ENCODE measurements at regions not wholly inside any gene's neighbourhood (a gene's known extent, or its start where the extent isn't known, plus 50 kb on each side); places are given as distances from the start of the nearest gene placed in this dataset.

DNA sequence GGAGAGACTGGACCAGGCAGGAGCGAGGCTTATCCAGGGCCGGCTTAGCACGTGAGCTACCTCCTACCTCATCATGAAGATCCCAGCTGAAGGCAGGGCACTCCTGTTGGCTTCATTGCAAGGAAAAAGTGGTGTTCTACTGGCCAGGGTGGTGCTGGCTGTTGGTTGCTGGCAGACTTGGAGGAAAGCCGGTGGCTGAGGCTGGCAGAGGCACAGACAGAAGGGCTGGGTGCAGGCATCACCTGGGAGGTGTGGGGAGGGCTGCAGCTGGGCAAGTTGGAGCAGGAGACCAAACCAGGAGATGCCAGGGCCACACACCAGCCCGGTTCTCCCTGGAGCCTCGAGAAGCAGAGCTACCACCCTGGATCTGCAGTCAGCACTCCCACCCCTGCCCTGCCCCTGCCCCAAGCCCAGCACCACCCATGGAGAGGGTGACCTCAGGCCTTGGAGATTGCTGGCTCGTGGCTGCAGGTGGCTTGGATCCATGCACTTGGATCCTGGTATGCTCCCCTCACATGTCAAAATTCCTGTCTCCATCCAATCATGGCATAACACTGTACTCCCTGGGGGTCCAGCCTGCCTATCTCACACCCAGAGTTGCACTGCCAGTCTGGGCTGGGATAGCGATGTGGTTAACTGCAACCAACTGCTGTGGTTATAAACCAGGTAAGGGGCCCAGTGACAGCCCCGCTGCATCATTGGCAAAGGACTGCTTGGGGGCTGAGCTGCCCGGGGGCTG, 49.7 kb downstream of the GLI2 start:
- DNase-seq, result no peak

DNA sequence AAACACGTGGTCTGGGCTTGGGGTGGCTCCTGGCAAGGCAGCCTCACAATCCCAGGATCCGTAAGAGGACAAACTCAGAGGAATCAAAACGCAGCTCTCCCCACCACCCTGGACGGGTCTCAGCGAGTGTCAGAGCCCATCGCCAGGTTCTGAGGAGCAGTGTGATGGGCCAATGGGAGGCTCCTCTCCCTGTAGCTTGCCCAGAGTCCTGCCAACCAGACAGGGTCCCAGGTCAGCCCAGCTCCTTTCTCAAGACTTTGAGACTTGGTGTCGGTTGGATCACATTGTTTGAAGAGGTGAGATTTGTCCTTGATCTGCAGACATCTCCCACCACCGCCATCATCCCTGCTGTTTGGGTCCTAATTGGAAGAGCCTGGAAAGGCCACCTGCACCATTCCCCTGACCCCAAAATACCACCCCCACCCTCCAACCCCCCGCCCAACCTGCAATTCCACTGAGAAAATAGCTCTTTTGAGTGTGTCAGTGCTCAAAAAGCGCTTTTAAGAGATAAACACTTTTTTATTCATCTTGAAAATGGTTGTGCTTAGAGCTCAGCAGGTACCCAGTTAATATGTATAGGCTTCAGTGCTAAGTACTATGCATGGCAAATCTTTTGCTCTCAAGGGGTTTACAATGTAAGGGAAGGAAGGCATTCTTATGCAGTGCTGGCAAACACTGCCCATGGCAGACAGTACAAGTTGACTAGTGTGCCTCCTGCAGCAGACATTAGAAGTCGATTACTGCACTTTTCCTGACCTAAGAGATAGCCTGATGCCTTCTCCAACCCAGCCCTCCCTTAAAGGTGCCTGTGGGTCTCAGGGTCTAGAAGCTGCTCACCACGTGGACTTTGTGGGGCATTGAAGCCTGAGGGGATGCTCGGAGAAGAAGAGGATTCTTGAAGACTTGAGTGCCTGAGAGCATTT, 50.6 kb downstream of the GLI2 start:
- no peak for DNase-seq

DNA sequence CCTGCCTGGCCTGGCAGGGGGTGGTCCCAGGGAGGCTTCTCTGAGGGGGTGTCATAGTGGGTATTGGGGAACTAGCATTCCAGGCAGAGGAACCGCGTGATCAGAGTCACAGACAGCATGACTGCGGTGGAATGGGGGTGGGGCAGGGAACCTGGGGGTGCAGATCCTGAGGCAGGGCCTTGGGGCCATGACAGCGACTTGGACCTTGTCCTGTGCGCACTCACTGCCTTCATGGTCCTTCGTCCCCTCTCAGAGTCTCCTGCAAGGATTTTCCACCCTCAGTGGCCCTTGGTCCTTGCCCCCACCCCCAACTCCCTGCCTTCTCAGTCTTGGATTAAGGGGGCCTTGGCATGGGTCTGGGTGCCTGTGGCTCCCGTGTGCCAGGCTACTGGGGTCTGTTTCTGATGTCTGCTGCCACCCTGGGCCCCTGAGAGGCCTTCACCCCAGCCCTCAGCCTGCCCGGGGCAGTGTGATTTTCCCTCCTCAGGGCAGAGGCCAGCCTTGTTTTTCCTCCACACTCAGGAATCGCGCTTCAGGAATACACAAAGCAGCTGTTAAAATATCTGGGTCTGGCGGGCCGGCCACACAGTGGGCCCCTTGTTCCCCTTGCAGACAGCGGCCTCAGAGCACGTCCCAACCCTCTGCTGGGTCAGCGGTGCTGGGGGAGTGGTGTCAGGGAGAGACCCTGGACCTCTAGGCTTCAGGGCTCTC, 51.6 kb downstream of the GLI2 start:
- no peak for DNase-seq

DNA sequence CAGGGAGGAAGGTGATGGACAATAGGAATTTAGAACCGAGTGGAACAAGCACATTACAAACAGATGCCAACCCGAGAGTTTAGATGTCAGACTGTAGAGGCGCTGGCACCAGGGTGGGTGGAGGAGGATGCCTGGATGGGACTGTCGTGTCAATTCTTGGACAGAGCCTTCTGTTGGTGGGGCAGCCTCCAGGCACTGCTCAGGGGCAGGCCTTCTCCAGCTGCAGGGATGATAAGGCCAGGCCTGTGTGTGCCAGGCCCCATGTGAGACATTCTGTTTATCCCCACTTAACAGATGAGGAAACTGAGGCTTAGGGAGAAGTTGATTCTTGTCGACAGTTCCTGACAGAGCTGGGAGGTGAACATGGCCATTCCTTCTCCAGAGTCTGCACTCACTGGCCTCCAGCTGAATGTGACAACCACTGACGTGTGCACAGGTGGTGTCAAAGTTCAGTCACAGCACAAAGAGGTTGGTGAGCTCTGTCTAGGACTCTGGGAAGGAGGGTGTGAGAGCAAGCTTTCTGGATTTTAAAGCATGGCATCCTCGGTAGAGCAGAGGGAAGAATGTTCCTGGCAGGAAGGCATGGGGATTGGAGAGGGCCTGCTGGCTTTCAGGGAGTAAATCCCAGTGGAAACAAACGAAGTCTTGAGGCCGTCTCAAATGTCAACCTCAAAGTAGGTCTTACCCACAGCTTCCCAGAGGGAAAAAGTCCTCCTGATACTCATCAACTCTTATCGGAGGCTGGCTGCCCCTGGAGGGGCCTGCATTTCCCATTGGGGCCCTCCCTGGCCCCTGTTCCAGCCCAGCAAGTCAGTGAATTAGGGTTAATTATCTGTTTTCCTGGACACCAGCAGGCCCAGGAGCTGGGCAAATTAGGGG, 52.4 kb downstream of the GLI2 start:
- DNase-seq, result no peak

DNA sequence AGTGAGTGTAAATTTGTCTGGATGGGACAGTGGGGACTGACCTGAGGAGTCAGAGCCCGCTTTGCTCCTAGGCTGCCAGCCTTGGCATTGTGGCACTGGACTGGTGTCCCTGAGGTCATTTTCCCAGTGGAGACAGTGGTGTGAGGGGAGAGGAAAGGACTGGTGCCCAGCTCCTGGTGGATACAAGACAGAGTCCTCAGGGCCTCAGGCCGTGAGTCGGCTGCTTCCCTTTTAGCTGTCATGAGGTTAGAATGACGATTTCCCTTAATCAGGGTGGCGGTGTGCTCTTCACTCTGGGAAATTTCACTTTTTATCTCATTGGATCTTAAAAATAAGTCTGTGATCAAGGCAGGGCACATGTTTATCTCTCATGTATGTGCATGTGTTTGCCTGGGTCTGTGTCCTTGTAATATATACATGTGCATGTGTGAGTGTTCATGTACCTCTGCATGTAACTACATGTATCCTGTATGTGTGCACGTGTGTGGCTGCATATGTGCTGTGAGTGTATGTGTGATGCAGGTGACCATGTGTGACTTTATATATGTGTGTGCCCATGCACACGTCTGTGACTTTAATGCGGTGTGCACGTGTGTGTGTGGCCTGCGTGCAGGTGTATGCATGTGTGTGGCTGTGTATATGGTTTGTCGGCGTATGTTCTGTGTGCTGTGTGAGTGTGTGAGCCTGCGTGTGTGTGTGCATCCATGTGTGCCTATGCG, 55.7 kb downstream of the GLI2 start:
- no peak for DNase-seq

DNA sequence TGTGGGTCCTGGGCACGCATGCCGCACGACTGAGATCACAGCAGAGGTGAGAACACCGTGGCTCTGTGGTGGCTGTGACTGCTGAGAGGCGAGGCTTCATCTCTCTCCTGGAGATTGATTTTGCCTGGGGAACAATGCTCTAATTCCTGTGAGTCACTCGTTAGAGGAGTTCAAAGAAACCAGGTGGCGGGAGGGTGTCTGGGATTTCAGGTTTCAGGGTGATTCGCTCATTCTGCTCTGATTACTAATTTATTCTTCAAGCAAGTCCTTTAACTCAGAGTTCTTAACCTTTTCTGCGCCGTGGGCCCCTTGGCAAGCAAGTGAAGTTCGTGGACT, 56.3 kb downstream of the GLI2 start:
- DNase-seq, result no peak

DNA sequence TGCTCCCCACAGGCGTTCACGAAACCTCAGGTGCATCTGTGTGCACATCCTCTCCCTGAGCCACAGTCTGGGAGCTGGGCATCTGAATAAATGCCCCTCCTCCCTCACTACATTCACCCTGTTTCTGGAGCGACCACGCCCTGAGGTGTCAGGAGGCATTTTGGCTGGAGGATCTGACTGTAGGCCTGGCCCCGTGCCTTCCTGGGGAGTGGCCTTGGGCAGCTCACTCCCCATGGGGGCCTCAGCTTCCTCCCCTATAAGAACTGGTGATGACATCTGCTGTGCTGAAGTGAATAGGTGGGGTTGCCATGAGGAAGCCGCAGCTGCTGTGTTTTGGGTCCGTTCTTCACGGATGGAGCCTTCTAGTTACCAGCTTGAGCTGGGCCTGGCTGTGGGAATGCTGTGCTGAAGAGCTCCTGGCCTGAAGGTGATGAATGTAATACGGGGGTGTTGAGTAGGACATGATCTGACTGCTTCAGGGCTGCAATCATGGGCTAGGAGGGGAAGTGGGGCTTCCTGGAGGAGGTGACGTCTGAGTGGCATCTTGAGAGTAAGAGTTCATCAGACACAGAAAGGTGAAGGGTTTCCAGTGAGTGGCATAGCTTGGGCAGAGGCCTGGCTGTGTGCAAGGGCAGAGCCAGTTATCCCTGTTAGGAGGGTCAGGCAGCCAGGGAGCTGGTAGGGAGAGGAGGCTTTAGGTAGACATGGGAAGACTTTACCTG, 58.2 kb downstream of the GLI2 start:
- DNase-seq, result peak; percentile 75

DNA sequence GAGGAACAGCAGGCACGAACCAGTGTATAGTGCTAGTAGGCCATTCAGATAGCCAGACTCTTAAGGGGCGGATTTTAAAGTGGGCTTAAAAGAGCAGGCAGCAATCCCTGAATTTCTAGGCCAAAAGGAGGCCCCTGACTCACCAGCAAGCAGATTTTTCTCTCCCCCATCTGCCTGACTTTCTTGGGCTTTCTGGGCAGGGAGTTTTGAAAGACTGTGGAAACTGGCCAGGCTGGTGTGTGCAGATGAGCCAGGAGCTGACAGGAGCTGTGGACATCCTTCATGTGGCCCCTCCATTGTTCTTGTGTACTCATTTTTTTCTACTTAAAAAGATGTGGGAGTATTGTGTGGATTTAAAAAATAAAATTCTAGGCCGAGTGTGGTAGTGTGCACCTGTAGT, 59.0 kb downstream of the GLI2 start:
- peak; percentile 68 for DNase-seq

DNA sequence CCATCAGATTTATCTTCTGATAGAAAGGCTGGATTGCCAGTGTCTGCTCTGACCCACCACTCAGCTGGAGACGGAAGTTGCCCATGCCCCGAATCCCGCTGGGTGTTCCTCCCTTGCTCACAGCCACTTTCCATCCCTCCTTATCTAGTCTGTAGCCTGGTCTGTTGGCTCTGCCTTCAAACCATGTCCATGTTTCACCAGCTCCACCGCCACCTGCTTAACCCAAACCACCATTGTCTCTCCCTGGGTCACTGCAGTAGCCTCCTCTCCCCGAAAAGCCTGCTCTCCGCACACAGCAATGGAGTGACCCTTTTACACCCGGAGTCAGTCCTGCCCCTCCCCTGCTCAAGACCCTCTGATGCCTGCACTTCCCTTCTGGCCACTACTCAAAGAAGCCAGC, 60.4 kb downstream of the GLI2 start:
- DNase-seq, result no peak

DNA sequence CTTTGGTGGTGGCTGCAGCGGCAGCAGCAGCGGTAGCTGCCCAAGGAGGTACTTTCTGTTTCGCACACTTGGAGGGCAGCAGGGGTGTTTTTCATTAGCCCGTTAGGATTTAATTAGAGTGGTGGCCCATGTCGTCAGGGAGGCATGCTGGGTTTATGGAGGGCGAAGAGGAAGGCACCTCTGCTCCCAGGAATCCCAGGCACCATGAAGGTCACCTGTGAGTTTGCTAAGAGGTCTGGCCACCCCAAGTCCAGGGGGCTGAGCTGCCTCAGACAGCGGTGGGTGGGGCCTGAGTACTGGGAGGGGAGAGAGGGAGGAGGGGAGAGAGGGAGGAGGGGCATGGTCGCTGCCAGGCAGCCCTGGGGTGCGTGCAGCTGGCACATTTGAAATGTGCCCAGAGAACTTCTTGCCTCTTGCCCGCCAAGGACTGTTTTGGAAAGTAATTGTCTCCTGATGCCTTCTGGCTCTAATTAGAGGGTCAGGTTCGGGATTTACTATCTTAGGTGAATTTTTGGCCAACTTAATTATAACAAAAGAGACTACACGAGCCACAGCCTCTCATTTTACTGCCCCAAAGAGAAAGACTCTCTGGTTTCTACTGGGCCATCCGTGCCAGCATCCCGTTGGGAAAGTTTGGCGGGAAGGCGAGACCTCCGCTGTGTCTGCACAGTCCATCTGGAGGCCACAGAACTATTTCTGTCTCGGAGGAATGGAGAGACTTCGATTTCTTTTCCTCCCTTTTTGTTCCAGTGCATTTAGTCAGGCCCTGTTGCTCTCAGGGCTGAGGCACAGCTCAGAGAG, 62.0 kb downstream of the GLI2 start:
- DNase-seq, result peak; percentile 81

DNA sequence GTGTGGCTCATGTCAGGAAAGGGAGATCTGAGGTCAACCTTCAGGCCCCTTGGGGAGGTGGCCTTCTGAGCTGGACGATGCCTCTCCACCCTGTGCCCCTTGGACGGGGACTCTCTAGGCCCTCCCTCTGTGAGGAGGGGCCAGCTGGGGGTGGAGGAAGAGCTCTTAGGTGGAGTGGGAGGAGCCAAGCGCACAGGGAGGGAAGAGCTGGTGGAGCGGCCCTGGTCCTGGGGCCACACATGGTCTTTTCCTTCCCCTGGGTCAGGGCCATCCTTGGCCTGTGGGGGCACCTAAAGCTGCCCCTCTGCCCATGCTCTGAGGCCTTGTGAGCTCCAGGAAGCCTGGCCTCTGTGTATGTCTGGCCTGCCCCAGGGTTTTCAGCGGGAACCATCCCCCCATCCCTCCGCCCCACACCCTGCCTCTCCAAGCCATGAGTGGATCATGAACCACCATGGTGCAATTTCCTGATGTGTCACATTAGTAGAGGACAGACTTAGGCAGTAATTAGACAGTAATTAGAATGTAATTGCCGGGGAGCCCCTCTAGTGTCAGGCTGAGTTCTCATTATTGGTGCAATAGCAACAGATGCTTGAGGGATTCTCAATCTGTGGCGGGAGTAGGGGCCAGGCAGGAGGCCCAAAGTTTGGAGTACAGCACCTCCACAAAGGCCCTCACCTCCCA, 63.0 kb downstream of the GLI2 start:
- no peak for DNase-seq

DNA sequence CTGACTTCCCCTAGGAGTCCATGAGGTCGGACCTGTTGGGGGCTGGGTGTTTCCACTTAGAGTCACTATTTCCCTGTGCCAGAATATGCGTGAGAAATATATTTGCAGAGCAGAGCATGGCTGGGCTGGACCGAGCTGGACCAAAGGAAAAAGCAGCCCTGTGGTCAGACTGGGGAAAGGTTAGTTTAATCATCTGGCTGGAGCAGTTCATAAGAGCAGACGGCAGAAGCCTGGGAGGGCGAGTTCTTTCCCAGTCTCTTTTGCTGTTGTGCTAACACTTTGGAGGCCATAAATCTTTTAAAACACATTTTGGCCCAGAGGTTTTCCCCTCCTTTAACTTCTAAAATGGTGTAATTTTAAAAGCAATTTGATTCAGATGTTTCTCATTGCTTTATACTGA, 66.5 kb downstream of the GLI2 start:
- no peak for DNase-seq

DNA sequence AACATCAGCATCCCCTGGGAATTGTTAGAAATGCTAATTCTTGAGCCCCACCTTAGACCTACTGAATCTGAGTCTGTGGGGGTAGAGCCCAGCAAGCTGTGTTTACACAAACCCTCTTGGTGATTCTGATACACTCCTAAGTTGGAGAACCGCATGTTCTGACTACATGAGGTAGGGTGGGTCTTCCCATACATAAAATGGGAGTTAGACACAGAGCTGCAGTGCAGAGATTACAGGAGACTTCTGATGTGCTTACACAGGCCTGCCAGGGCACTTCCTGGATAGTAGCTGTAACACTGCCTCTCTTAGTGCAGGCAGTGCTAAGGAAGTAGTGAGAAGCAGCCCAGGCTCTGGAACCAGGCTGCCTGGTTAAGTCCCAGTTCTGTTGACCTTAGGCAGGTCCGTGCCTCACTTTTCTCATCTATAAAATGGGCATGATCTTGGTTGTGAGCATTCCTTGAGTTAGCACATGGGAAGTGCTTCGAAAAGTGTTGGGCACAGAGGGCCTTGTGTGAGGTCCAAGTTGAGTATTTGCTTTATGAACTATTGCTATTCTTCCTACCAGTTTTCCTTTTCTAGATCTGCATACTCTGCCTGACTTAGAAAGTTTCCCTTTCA, 67.3 kb downstream of the GLI2 start:
- no peak for DNase-seq

DNA sequence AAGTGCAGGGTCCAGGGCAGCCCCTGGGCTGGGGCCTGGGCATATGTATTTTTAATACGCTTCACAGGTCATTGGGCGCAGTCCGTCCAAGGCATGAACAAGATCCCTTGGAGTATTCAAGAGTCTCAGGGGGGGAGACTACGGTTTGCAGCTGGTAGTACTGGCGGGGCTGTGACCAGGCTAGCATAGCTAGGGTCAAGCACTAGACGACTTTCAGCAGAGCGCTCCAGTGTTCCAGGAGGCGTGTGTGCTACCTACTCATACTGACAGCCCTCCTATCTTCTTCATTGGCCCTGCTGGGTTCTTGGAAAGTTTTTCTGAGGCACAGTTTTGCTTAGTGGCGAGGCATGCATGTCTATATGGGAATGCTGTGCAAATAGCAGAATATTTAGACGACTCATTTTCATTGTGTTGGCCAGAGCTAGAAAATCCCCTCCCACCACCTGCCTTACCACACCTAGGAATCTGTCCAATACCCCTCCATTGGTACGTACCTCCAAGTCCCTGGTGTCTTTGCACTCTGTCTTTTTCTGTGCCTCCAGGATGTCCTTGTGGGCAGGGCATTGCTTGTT, 68.2 kb downstream of the GLI2 start:
- DNase-seq, result no peak

DNA sequence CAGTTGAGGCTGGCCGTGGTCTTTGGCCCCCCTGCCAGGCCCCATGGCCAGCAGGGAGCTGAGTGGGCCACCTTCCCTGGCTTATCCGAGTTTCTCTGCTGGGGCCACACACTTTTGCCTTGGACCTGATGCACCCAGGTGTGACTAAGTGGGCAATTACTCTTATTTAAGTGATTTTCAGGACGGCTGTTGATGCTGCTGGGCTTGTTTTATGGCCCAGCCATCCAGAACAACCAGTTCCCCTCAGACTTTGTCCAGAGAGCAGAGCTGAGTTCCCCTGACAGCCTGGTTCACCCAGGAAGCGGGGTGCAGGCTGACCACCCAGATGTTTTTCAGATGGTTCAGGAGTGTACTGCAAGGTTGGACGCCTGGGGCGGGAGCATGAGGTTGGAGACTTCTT, 68.8 kb downstream of the GLI2 start:
- DNase-seq, result no peak

DNA sequence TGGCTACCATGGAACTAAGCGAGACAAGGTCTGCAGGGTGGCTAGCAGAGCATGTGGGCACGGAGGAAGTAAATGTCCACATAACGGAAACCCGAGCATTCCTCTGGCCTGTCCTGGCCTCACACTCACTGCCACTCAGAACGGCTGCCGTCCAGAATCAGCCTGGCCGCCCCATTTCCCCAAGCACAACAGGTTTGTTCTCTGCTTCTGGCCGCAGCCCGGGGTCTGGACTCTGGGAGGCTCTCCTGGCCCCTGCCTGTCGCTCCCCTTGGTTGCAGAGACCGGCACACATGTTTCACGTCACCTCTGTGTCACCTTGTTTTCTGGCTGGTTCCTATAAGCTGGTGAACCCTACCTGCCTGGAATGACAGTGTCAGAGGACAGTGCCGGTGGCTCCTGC, 69.3 kb downstream of the GLI2 start:
- no peak for DNase-seq

DNA sequence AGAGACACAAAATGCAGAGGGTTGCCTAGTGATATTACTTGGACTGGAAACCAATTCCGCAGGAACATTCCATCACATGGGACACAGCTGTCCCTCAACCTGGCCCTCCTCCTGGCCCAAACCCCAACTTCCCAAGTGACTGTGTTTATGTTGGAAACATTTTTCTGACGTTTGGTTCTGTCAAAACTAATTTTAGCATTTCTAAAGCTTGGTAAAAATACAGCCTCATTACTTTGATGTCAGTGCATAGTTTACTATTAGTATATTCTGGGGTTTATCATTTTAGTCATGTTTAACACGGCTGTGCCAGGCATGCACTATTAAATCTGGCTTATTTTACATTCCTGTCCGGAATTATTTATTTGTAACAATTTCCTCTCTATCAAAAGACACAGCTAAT, 69.9 kb downstream of the GLI2 start:
- no peak for DNase-seq

DNA sequence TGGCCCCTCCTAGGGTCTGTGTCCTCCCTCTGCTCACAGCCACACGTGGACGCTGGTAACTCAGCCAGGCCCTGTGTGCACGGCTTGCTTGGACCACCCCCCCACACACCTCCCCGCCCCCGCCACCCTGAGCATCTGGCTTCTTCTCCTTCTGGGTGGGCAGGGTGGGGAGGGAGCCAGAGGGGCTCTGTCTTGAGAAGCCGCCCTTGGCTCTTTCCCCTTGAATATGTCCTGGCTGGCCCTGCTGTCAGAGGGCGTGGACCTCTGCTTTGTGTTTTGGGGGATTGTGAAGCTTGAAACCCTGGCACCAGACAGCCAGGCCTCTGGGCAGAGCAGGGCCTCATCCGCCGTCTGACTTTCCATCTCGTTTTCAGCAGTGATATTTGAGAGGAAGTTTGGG, 72.1 kb downstream of the GLI2 start:
- DNase-seq, result no peak

DNA sequence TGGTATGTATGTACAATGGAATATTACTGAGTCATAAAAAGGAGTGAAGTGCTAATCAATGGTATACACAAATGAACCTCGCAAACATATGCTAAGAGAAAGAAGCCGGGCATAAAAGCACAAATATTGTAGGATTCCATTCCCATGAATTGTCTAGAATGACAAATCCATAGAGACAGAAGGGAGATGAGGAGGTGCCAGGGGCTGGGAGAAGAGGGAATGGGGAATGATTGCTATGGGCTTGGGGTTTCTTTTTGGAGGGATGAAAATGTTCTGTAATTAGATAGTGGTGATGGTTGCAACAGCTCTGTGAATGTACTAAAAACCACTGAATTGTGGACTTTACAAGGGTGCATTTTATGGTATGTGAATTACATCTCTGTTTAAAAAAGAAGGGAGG, 73.5 kb downstream of the GLI2 start:
- DNase-seq, result no peak
